ENCODE measurements at regions not wholly inside any gene's neighbourhood (a gene's known extent, or its start where the extent isn't known, plus 50 kb on each side); places are given as distances from the start of the nearest gene placed in this dataset.
"Not testable (repeated sequence)": the region's sequence is repeated elsewhere in the genome, so short reads cannot be mapped to it uniquely, and the experiment has no call there.

- Histone ChIP-seq H3K9me3 (no peaks in the 10 kb centered on the region), H3K4me3 (no peak overlapping the region), H3K4me2 (no peak overlapping the region), H3K4me1 (no peaks in the 10 kb centered on the region), H3K27ac (no peak overlapping the region)
- POLR2A ChIA-PET: no interaction called here
- WGBS (ENCODE audit: missing lambda C conversion rate): under 1% methylated on average over 8 of the region's 8 CpGs
- ATAC-seq: no peak
- FAIRE-seq: no peak
- TF ChIP-seq MAZ (IDR thresholded peaks at IDR 0.05; ENCODE audit: borderline replicate concordance, low read depth, low read length) (no peak), KDM1A (IDR thresholded peaks at IDR 0.05; ENCODE audit: low read depth) (no peak), CBX8 (IDR thresholded peaks at IDR 0.05) (no peak), EHF (CRISPR knock-in tag; IDR thresholded peaks at IDR 0.05) (no peak), ZNF302 (CRISPR knock-in tag; IDR thresholded peaks at IDR 0.05) (no peak), ZSCAN20 (CRISPR knock-in tag; IDR thresholded peaks at IDR 0.05) (no peak), HOXA7 (CRISPR knock-in tag; IDR thresholded peaks at IDR 0.05) (no peak), JUN (IDR thresholded peaks at IDR 0.05) (no peak), RARB (CRISPR knock-in tag; IDR thresholded peaks at IDR 0.05) (no peak), CTCF (IDR thresholded peaks at IDR 0.05) (no peak), HEYL (CRISPR knock-in tag; IDR thresholded peaks at IDR 0.05) (no peak), ZFP36 (IDR thresholded peaks at IDR 0.05; ENCODE audit: borderline replicate concordance, partially characterized antibody) (no peak), ESRRA (IDR thresholded peaks at IDR 0.05; ENCODE audit: borderline replicate concordance, low read length) (no peak), FOSB (CRISPR knock-in tag; IDR thresholded peaks at IDR 0.05) (no peak), ZC3H11A (IDR thresholded peaks at IDR 0.05) (no peak), MYC (IDR thresholded peaks at IDR 0.05; ENCODE audit: borderline replicate concordance, low read length) (no peak), NPAS2 (CRISPR knock-in tag; IDR thresholded peaks at IDR 0.05; ENCODE audit: borderline replicate concordance) (no peak)
- CTCF ChIA-PET: no interaction called here
- no peak for DNase-seq (ENCODE audit: low read depth in 1 of 2, low spot score in 1 of 2)
Measured at GRCh38 chr2:22450831-22451230, 934.1 kb upstream of the KLHL29 start.

- no peaks in the 10 kb centered on the region for H3K4me1 ChIP-seq
- no peak overlapping the region for H3K4me2 ChIP-seq
- DNase-seq (ENCODE audit: low read depth in 1 of 2, low spot score in 1 of 2) (no peak), FAIRE-seq (no peak), ATAC-seq (no peak)
- ChIA-PET POLR2A (no interaction called here), CTCF (interaction anchor here (0.6 kb wide), 1 partner anchor 14 kb away, joined by 3 read pairs; no protein-coding TSS in a partner anchor)
- no peak overlapping the region for H3K4me3 ChIP-seq
- H3K9me3 ChIP-seq: no peaks in the 10 kb centered on the region
- H3K27ac ChIP-seq: no peak overlapping the region
- TF ChIP-seq MAFK (IDR thresholded peaks at IDR 0.05; ENCODE audit: partially characterized antibody) (peak; percentile 15), FOSL2 (IDR thresholded peaks at IDR 0.05) (no peak), FOSL2 (CRISPR knock-in tag; IDR thresholded peaks at IDR 0.05) (no peak)
- 3% methylated on average over 2 of the region's 2 CpGs for WGBS (ENCODE audit: missing lambda C conversion rate)
Measured at GRCh38 chr2:22454826-22455485, 930.0 kb upstream of the KLHL29 start.

- no peak for TF ChIP-seq RAD21 (conservative IDR thresholded peaks at IDR 0.05 in 1 of 2, IDR thresholded peaks at IDR 0.05 in 1 of 2)
- TF ChIP-seq REST (IDR thresholded peaks at IDR 0.05): no peak
- TF ChIP-seq MAZ (IDR thresholded peaks at IDR 0.05; ENCODE audit: borderline replicate concordance, low read depth, low read length): no peak
- TF ChIP-seq ZFP36 (IDR thresholded peaks at IDR 0.05; ENCODE audit: borderline replicate concordance, partially characterized antibody): no peak
- no peak for TF ChIP-seq JUN (IDR thresholded peaks at IDR 0.05)
- no peak for TF ChIP-seq HOXA7 (CRISPR knock-in tag; IDR thresholded peaks at IDR 0.05)
- 0% methylated on average over 1 of the region's 1 CpG for WGBS (ENCODE audit: missing lambda C conversion rate)
- no peaks in the 10 kb centered on the region for H3K9me3 ChIP-seq
- ATAC-seq (no peak), FAIRE-seq (no peak), DNase-seq (ENCODE audit: low read depth in 1 of 2, low spot score in 1 of 2) (no peak)
- H3K4me2 ChIP-seq: no peak overlapping the region
- CTCF ChIA-PET: no interaction called here
- H3K27ac ChIP-seq: no peak overlapping the region
- no peak overlapping the region for H3K4me3 ChIP-seq
- POLR2A ChIA-PET: no interaction called here
- no peaks in the 10 kb centered on the region for H3K4me1 ChIP-seq
Measured at GRCh38 chr2:22458440-22458839, 926.5 kb upstream of the KLHL29 start.

GRCh38 chr2:22475103-22475502 lies 909.9 kb upstream of the KLHL29 start:
- H3K4me2 ChIP-seq; POLR2A ChIA-PET; ATAC-seq; DNase-seq (ENCODE audit: low read depth in 1 of 2, low spot score in 1 of 2); CTCF ChIA-PET; H3K27ac ChIP-seq; H3K9me3 ChIP-seq; H3K4me1 ChIP-seq; H3K4me3 ChIP-seq; FAIRE-seq: not testable (repeated sequence)
- 2% methylated on average over 4 of the region's 4 CpGs for WGBS (ENCODE audit: missing lambda C conversion rate)
